ENCODE measurements at regions not wholly inside any gene's neighbourhood (a gene's known extent, or its start where the extent isn't known, plus 50 kb on each side); places are given as distances from the start of the nearest gene placed in this dataset.

DNA sequence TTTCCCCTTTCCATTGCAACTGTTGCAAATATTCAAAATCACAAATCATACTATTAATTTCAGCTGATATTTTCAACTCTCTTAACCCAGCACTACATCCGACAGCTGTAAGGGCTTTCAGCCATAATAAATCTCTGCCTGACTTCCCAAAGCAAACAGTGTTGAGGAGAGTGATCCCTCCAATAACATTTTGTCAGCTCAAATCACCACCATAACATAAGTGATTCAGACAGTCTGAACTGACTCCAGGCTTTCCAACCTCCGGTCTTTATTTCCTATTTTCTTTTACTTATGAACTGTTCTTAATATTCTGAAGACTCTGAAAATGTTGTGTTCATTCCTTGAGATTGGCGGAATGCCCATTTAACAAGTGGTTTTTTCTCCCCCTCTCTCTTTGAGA lies 1085.9 kb downstream of the GATA3 start:
- ATAC-seq (ENCODE audit: low read depth) (no peak), DNase-seq (no peak)
- no peak overlapping the region for H3K18ac ChIP-seq (ENCODE audit: low read depth, low read length)
- POLR2A ChIA-PET (ENCODE audit: unreplicated experiment) = no interaction called here
- no TSS peak for BruUV-seq (replicated peaks)
- no peaks in the 10 kb centered on the region for H3K4me1 ChIP-seq (ENCODE audit: control insufficient read depth, insufficient read depth, low read length)
- no peak overlapping the region for H3K4me2 ChIP-seq (ENCODE audit: low read depth, low read length)
- no peaks in the 10 kb centered on the region for H3K36me3 ChIP-seq (ENCODE audit: control insufficient read depth, insufficient read depth, low read length)
- no peak overlapping the region for H3K9ac ChIP-seq (ENCODE audit: low read depth, low read length)
- dilution Hi-C loops (cut with HindIII; ENCODE audit: low sequenced_read_pairs, unreplicated experiment) (no loop called here), in situ Hi-C loops (cut with MboI; ENCODE audit: low sequenced_read_pairs) (no loop called here), intact Hi-C loops (cut with micrococcal nuclease) (no loop called here)
- H3K23ac ChIP-seq (ENCODE audit: low read depth, low read length) = no peak overlapping the region
- no peak overlapping the region for H4K5ac ChIP-seq (ENCODE audit: low read depth, low read length)
- H3K14ac ChIP-seq (replicated peaks; ENCODE audit: low read depth, low read length) = no peak overlapping the region
- H3K79me1 ChIP-seq (ENCODE audit: low read depth in 1 of 2, low read length in 2 of 2) = no peaks in the 10 kb centered on the region
- no peak overlapping the region for H3K56ac ChIP-seq (ENCODE audit: extremely low read depth, insufficient read depth, low read length)
- no peak overlapping the region for H2BK20ac ChIP-seq (ENCODE audit: low read depth, low read length)
- H3K4ac ChIP-seq (ENCODE audit: low read depth, low read length) = no peak overlapping the region
- no peak overlapping the region for H2AK5ac ChIP-seq (ENCODE audit: low read depth, low read length)
- no peaks in the 10 kb centered on the region; the same call in 1 of the 2 replicates for H3K9me3 ChIP-seq (ENCODE audit: control insufficient read depth, insufficient read depth, low read length)
- no peak for TF ChIP-seq POLR2A (IDR thresholded peaks at IDR 0.05; ENCODE audit: low read depth, low read length)
- no peak for TF ChIP-seq RAD21 (IDR thresholded peaks at IDR 0.05; ENCODE audit: low read length)
- TF ChIP-seq RCOR1 (IDR thresholded peaks at IDR 0.05; ENCODE audit: insufficient replicate concordance, low read length) = no peak
- TF ChIP-seq MAFK (IDR thresholded peaks at IDR 0.05; ENCODE audit: low read depth, low read length) = no peak
- no peak for TF ChIP-seq CEBPB (IDR thresholded peaks at IDR 0.05; ENCODE audit: low read depth, low read length)
- TF ChIP-seq MAZ (IDR thresholded peaks at IDR 0.05; ENCODE audit: borderline replicate concordance, low read depth, low read length) = no peak
- TF ChIP-seq SMC3 (IDR thresholded peaks at IDR 0.05; ENCODE audit: low read depth, low read length) = no peak
- no peak for TF ChIP-seq FOS (IDR thresholded peaks at IDR 0.05; ENCODE audit: low read depth, low read length)
- no peak for TF ChIP-seq RFX5 (IDR thresholded peaks at IDR 0.05; ENCODE audit: low read depth, low read length)
- TF ChIP-seq, protein P1, sequence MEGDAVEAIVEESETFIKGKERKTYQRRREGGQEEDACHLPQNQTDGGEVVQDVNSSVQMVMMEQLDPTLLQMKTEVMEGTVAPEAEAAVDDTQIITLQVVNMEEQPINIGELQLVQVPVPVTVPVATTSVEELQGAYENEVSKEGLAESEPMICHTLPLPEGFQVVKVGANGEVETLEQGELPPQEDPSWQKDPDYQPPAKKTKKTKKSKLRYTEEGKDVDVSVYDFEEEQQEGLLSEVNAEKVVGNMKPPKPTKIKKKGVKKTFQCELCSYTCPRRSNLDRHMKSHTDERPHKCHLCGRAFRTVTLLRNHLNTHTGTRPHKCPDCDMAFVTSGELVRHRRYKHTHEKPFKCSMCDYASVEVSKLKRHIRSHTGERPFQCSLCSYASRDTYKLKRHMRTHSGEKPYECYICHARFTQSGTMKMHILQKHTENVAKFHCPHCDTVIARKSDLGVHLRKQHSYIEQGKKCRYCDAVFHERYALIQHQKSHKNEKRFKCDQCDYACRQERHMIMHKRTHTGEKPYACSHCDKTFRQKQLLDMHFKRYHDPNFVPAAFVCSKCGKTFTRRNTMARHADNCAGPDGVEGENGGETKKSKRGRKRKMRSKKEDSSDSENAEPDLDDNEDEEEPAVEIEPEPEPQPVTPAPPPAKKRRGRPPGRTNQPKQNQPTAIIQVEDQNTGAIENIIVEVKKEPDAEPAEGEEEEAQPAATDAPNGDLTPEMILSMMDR (conservative IDR thresholded peaks at IDR 0.05; ENCODE audit: low read depth, low read length) = no peak
- TF ChIP-seq, protein P2, sequence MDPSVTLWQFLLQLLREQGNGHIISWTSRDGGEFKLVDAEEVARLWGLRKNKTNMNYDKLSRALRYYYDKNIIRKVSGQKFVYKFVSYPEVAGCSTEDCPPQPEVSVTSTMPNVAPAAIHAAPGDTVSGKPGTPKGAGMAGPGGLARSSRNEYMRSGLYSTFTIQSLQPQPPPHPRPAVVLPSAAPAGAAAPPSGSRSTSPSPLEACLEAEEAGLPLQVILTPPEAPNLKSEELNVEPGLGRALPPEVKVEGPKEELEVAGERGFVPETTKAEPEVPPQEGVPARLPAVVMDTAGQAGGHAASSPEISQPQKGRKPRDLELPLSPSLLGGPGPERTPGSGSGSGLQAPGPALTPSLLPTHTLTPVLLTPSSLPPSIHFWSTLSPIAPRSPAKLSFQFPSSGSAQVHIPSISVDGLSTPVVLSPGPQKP (IDR thresholded peaks at IDR 0.05; ENCODE audit: borderline replicate concordance, low read depth, low read length) = no peak
- no peak for TF ChIP-seq NFE2L2 (IDR thresholded peaks at IDR 0.05; ENCODE audit: low read depth, low read length)
- TF ChIP-seq MXI1 (IDR thresholded peaks at IDR 0.05; ENCODE audit: borderline replicate concordance, low read depth, low read length) = no peak
- TF ChIP-seq CHD1 (IDR thresholded peaks at IDR 0.05; ENCODE audit: low read depth, low read length) = no peak
- TF ChIP-seq, protein P3, sequence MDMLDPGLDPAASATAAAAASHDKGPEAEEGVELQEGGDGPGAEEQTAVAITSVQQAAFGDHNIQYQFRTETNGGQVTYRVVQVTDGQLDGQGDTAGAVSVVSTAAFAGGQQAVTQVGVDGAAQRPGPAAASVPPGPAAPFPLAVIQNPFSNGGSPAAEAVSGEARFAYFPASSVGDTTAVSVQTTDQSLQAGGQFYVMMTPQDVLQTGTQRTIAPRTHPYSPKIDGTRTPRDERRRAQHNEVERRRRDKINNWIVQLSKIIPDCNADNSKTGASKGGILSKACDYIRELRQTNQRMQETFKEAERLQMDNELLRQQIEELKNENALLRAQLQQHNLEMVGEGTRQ (IDR thresholded peaks at IDR 0.05; ENCODE audit: low read depth, low read length) = no peak
- no peak for TF ChIP-seq BHLHE40 (IDR thresholded peaks at IDR 0.05; ENCODE audit: low read depth, low read length)
- no peak overlapping the region for H2AFZ ChIP-seq (replicated peaks; ENCODE audit: low read length, poor library complexity)
- H2BK5ac ChIP-seq (ENCODE audit: low read depth, low read length, poor library complexity, severe bottlenecking) = no peak overlapping the region
- CTCF ChIA-PET = no interaction called here
- no peak overlapping the region for H3K4me3 ChIP-seq (ENCODE audit: insufficient read depth, low read depth, low read length)
- no CpG with 5 or more reads among the region's 3 CpGs for WGBS, 2 experiments (ENCODE audit: extremely low coverage in 2 of 2, insufficient read length in 1 of 2)
- H3K9me1 ChIP-seq (ENCODE audit: insufficient read depth, low read length) = no peaks in the 10 kb centered on the region
- no peak overlapping the region for H2BK15ac ChIP-seq (ENCODE audit: low read depth, low read length)
- no peak overlapping the region for H4K8ac ChIP-seq (ENCODE audit: low read depth in 2 of 2, low read length in 2 of 2)
- no peak overlapping the region for H2AK9ac ChIP-seq (replicated peaks; ENCODE audit: low read depth, low read length, poor library complexity)
- no peak overlapping the region for H4K91ac ChIP-seq (ENCODE audit: insufficient read depth, low read depth, low read length)
- H3K27ac ChIP-seq (ENCODE audit: insufficient read depth, low read length) = no peak overlapping the region
- no peak overlapping the region for H2BK120ac ChIP-seq (ENCODE audit: low read depth, low read length)
- no peaks in the 10 kb centered on the region for H4K20me1 ChIP-seq (ENCODE audit: insufficient read depth, low read length)
- H3K27me3 ChIP-seq (ENCODE audit: control insufficient read depth, insufficient read depth, low read length) = no peaks in the 10 kb centered on the region

All from IMR-90 (cell line).